ENCODE measurements at regions not wholly inside any gene's neighbourhood (a gene's known extent, or its start where the extent isn't known, plus 50 kb on each side); places are given as distances from the start of the nearest gene placed in this dataset.

- TF ChIP-seq CTCF (conservative IDR thresholded peaks at IDR 0.05; ENCODE audit: low read depth, low read length) (no peak), EZH2 (IDR thresholded peaks at IDR 0.05; ENCODE audit: borderline replicate concordance, low read depth, low read length, poor library complexity, severe bottlenecking) (no peak)
Measured at GRCh38 chr1:82258887-82259286, 458.2 kb downstream of the ADGRL2 start.

All from A673 (cell line).